ENCODE measurements at regions not wholly inside any gene's neighbourhood (a gene's known extent, or its start where the extent isn't known, plus 50 kb on each side); places are given as distances from the start of the nearest gene placed in this dataset.

DNA sequence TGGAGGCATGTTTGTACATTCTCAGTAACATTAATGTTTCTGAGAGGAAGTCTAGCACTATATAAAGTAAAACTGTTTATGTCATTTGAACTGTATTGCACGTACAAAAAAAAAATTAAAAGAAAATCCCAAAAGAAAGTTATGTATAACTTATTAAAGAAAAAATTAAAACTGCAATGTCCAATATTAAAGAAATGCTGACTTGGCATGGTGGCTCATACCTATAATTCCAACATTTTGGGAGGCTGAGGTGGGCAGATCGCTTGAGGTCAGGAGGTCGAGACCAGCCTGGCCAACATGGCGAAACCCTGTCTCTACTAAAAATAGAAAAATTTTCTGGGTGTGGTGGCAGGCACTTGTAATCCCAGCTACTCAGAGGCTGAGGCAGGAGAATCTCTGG, 178.7 kb upstream of the VIPR2 start:
- H3K27ac ChIP-seq: no peak overlapping the region
- no peak for TF ChIP-seq POLR2AphosphoS5 (IDR thresholded peaks at IDR 0.05)
- TF ChIP-seq, protein P1, sequence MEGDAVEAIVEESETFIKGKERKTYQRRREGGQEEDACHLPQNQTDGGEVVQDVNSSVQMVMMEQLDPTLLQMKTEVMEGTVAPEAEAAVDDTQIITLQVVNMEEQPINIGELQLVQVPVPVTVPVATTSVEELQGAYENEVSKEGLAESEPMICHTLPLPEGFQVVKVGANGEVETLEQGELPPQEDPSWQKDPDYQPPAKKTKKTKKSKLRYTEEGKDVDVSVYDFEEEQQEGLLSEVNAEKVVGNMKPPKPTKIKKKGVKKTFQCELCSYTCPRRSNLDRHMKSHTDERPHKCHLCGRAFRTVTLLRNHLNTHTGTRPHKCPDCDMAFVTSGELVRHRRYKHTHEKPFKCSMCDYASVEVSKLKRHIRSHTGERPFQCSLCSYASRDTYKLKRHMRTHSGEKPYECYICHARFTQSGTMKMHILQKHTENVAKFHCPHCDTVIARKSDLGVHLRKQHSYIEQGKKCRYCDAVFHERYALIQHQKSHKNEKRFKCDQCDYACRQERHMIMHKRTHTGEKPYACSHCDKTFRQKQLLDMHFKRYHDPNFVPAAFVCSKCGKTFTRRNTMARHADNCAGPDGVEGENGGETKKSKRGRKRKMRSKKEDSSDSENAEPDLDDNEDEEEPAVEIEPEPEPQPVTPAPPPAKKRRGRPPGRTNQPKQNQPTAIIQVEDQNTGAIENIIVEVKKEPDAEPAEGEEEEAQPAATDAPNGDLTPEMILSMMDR (IDR thresholded peaks at IDR 0.05): no peak
- no peak for TF ChIP-seq POLR2A (IDR thresholded peaks at IDR 0.05)
- TF ChIP-seq EP300 (IDR thresholded peaks at IDR 0.05): no peak
- H3K36me3 ChIP-seq: no peaks in the 10 kb centered on the region
- H3K4me3 ChIP-seq: no peak overlapping the region
- no peaks in the 10 kb centered on the region for H3K4me1 ChIP-seq
- intact Hi-C loops (cut with DNase I): no loop called here
- no peaks in the 10 kb centered on the region for H3K27me3 ChIP-seq
- peaks cover 0 to 12% (median 5%) of the 10 kb centered on the region in 4 donors for H3K9me3 ChIP-seq
- 80 to 85% methylated on average over 4 of the region's 4 CpGs for WGBS, 2 donors
- DNase-seq: no peak

GRCh38 chr7:159321278-159321677, 176.6 kb upstream of the VIPR2 start:
- intact Hi-C loops (cut with DNase I): no loop called here
- H3K9me3 ChIP-seq: no peaks in the 10 kb centered on the region
- WGBS, 2 donors: 69 to 76% methylated on average over 2 of the region's 2 CpGs

DNA sequence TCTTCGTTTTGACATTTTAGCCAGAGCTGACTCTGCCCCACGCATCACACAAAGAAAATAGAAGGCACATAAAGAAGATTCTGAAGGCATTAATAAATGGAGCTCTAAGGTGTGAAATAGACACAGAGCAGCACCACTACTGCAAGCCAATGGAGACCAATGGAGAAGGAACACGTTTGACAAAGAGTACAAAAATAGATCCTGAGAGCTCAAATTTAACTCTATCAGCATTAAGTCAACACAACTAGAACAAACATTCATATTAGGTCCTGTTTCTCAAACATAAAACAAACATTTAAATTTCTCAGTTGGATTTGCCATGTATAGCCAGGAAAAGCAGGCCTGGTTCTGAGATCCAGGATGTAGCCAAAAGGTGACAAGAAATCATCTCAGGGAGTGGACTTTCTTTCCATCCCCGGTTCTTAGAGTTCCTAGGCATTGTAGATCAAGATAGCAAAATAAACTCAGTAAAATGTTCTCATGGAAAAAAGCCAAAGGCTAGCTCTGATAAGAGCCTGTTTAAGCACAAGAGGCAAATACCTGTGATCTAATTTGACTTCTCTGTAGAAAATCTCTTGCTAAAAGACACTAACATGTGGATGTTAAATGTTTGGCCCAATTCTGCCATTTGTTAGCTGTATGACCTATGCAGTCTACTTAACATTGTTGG, 174.2 kb upstream of the VIPR2 start:
- intact Hi-C loops (cut with DNase I): no loop called here
- Histone ChIP-seq H3K27ac (no peak overlapping the region), H3K4me3 (no peak overlapping the region), H3K9me3 (no peaks in the 10 kb centered on the region), H3K4me1 (no peaks in the 10 kb centered on the region), H3K36me3 (no peaks in the 10 kb centered on the region), H3K27me3 (no peaks in the 10 kb centered on the region)
- TF ChIP-seq POLR2A (IDR thresholded peaks at IDR 0.05) (no peak), POLR2AphosphoS5 (IDR thresholded peaks at IDR 0.05) (no peak), EP300 (IDR thresholded peaks at IDR 0.05) (no peak)
- TF ChIP-seq, protein P1 (IDR thresholded peaks at IDR 0.05): no peak
- DNase-seq: no peak
- 41 to 52% methylated on average over 4 of the region's 4 CpGs for WGBS, 2 donors

More at GRCh38 chr7:159321278-159321677, 176.6 kb upstream of the VIPR2 start:
- Histone ChIP-seq H3K27me3 (no peaks in the 10 kb centered on the region), H3K4me1 (no peaks in the 10 kb centered on the region), H3K36me3 (no peaks in the 10 kb centered on the region), H3K4me3 (no peak overlapping the region), H3K27ac (no peak overlapping the region)
- DNase-seq: no peak
- TF ChIP-seq, protein P1 (IDR thresholded peaks at IDR 0.05): no peak
- TF ChIP-seq POLR2A (IDR thresholded peaks at IDR 0.05) (no peak), POLR2AphosphoS5 (IDR thresholded peaks at IDR 0.05) (no peak), EP300 (IDR thresholded peaks at IDR 0.05) (no peak)

DNA sequence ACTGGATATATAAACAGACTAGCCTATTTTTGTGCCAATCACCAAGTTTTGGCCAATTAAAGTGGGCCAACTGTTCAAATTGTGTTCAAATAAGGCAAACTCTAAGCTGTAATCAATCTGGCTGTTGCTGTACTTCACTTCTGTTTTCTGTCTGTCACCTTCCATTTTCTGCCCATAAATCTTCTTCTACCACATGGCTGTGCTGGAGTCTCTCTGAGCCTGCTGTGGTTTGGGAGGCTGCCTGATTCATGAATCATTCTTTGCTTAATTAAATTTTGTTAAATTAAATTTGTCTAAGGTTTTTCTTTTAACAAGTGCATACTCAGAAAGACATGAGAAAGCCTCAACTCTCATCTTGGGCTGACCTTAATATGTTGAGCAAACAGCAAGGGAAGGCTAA, 172.6 kb upstream of the VIPR2 start:
- DNase-seq: no peak
- H3K36me3 ChIP-seq: no peaks in the 10 kb centered on the region

More for the DNA sequence above, 172.6 kb upstream of the VIPR2 start:
- intact Hi-C loops (cut with DNase I): no loop called here
- Histone ChIP-seq H3K4me3 (no peak overlapping the region), H3K4me1 (no peaks in the 10 kb centered on the region), H3K9me3 (no peaks in the 10 kb centered on the region), H3K27ac (no peak overlapping the region), H3K27me3 (no peaks in the 10 kb centered on the region)
- TF ChIP-seq POLR2AphosphoS5 (IDR thresholded peaks at IDR 0.05) (no peak), EP300 (IDR thresholded peaks at IDR 0.05) (no peak), POLR2A (IDR thresholded peaks at IDR 0.05) (no peak)
- TF ChIP-seq, protein P1 (IDR thresholded peaks at IDR 0.05): no peak
